Mesothelial cell of epicardium (in vitro differentiated cells): ENCODE measurements at regions not wholly inside any gene's neighbourhood (a gene's known extent, or its start where the extent isn't known, plus 50 kb on each side); places are given as distances from the start of the nearest gene placed in this dataset.

Experiments
- DNase-seq, 2 experiments: peaks; one replicate each; pipeline ENCODE4 v3.0.0; 2021; ENCODE audit warnings: low spot score in 2 of 2; ENCODE audit not compliant: unreplicated experiment in 2 of 2
- H3K27ac Mint-ChIP-seq: 2 replicates; pipeline ENCODE4 v1.8.0; 2021; ENCODE audit warnings: mixed read lengths
- H3K27me3 Mint-ChIP-seq: 2 replicates; pipeline ENCODE4 v1.8.0; 2021; ENCODE audit warnings: low read depth, mixed read lengths
- H3K36me3 Mint-ChIP-seq: 2 replicates; pipeline ENCODE4 v1.8.0; 2021; ENCODE audit warnings: mixed read lengths
- H3K4me1 Mint-ChIP-seq: 2 replicates; pipeline ENCODE4 v1.8.0; 2021; ENCODE audit warnings: mixed read lengths
- H3K4me3 Mint-ChIP-seq: 2 replicates; pipeline ENCODE4 v1.8.0; 2021; ENCODE audit warnings: mild to moderate bottlenecking, moderate library complexity, mixed read lengths
- H3K9me3 Mint-ChIP-seq: 2 replicates; pipeline ENCODE4 v1.8.0; 2021; ENCODE audit warnings: mixed read lengths
- TF ChIP-seq, protein P1 (sequence below): fragments of 200-600 bp; sonication (generic); IDR thresholded peaks from one replicate; pipeline ENCODE4 v1.5.0; 2021; ENCODE audit warnings: antibody characterized with exemption; ENCODE audit not compliant: unreplicated experiment

GRCh38 chr22:22090650-22091399 lies 108.2 kb upstream of the TOP3B start:
- Mint-ChIP-seq H3K4me3 (no peak overlapping the region), H3K27me3 (peaks cover 86% of the 10 kb centered on the region), H3K4me1 (no peaks in the 10 kb centered on the region), H3K9me3 (no peaks in the 10 kb centered on the region), H3K27ac (no peak overlapping the region), H3K36me3 (no peaks in the 10 kb centered on the region)
- no peak for DNase-seq
- TF ChIP-seq, protein P1, sequence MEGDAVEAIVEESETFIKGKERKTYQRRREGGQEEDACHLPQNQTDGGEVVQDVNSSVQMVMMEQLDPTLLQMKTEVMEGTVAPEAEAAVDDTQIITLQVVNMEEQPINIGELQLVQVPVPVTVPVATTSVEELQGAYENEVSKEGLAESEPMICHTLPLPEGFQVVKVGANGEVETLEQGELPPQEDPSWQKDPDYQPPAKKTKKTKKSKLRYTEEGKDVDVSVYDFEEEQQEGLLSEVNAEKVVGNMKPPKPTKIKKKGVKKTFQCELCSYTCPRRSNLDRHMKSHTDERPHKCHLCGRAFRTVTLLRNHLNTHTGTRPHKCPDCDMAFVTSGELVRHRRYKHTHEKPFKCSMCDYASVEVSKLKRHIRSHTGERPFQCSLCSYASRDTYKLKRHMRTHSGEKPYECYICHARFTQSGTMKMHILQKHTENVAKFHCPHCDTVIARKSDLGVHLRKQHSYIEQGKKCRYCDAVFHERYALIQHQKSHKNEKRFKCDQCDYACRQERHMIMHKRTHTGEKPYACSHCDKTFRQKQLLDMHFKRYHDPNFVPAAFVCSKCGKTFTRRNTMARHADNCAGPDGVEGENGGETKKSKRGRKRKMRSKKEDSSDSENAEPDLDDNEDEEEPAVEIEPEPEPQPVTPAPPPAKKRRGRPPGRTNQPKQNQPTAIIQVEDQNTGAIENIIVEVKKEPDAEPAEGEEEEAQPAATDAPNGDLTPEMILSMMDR, result no peak

DNA sequence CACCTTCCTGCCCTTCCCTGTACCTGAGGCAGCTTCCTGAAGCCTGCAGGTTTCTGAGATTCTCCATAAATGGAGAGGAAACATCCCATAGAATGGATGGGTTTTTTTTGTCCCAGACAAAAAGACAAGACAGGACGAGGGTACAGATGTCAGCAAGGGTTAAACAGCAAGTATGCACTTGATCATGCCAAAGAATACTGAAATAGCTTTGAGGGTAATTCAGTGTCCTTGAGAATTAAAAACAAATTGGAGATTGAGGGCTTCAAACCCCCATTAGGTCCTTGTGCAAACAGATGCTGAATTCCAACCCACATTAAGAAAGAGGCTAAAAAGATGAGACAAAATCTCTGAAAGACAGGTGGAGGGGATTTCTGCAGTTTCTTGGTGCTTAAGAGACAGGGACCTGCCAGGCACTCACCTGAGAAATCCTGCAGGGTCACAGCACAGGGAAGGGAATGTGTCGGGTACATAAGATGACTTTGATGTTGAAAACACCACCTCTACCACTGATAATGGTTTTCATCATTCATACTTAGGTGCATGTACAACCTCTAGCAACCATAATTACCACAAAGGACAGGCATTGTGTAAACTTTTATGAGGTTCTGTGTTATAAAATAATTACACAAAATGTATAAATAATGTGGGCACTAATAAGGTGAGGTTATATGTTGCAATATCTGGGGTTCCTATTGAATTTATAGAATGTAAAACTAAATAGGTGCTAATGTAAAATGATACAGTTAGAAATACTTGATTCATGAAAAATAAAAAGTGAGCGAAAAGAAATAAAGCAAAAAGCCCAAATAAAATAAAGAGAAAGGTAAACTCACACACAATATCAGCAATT lies 107.1 kb upstream of the TOP3B start:
- Mint-ChIP-seq H3K9me3 (no peaks in the 10 kb centered on the region), H3K4me1 (no peaks in the 10 kb centered on the region), H3K4me3 (no peak overlapping the region), H3K27ac (no peak overlapping the region), H3K27me3 (peaks cover 83% of the 10 kb centered on the region), H3K36me3 (no peaks in the 10 kb centered on the region)
- TF ChIP-seq, protein P1, result no peak
- no peak for DNase-seq

- TF ChIP-seq, protein P1, result no peak
- Mint-ChIP-seq H3K27me3 (peaks cover 83% of the 10 kb centered on the region), H3K4me3 (no peak overlapping the region), H3K36me3 (no peaks in the 10 kb centered on the region), H3K9me3 (no peaks in the 10 kb centered on the region), H3K27ac (no peak overlapping the region), H3K4me1 (no peaks in the 10 kb centered on the region)
- no peak for DNase-seq
Measured at GRCh38 chr22:22088658-22089458, 106.3 kb upstream of the TOP3B start.

DNA sequence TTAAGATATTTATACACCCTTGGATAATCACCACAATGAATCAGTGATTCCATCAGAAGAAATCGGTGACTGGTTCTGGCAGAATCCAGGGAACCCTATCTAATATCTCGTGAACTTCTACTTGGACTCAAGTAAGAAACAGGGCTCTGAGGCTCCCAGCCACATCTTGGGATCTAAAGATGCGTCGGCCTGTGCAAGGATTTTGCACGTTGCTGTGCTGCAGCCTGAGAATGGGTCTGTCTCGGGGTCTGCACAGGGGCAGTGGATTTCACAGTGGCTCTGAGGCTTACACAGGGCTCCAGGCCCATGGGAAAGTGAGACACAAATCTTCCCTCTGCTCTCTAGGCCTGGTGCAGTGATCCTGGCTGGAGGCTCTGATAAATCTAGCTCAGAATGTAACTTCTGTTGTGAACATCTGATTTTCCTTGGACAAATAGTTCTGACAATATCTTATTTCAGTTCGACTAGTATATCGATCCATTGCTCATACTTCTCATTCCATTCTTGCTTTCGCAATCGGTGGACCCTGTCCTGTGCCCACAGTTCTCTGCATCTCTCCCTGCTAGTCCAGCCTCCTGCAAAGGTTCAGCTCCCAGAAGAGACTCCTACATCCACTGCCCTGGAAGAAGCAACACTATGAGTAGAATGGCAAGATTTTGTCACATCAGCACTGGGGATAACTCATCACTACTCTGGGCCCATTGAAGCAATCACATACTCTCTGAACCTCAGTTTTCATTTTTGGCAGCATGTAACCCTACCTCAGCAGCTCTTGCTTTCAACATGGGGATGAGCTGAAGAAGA lies 105.5 kb upstream of the TOP3B start:
- H3K9me3 Mint-ChIP-seq, result no peaks in the 10 kb centered on the region
- no peaks in the 10 kb centered on the region for H3K36me3 Mint-ChIP-seq
- DNase-seq, result no peak
- no peak overlapping the region for H3K4me3 Mint-ChIP-seq
- no peak overlapping the region for H3K27ac Mint-ChIP-seq
- no peaks in the 10 kb centered on the region for H3K4me1 Mint-ChIP-seq
- peaks cover 83% of the 10 kb centered on the region for H3K27me3 Mint-ChIP-seq
- TF ChIP-seq, protein P1, result no peak
